ENCODE measurements at regions not wholly inside any gene's neighbourhood (a gene's known extent, or its start where the extent isn't known, plus 50 kb on each side); places are given as distances from the start of the nearest gene placed in this dataset.

- ChIA-PET POLR2A (no interaction called here), CTCF (no interaction called here), RAD21 (ENCODE audit: low non-redundant PET in 1 of 2, low total read pairs in 2 of 2, uncharacterized antibody in 2 of 2, unreplicated experiment in 2 of 2) (no interaction called here)
- no peaks in the 10 kb centered on the region for H4K20me1 ChIP-seq (ENCODE audit: insufficient read depth)
- no peaks in the 10 kb centered on the region for H3K4me1 ChIP-seq (ENCODE audit: control insufficient read depth in 1 of 2, insufficient read depth in 2 of 2, low read length in 2 of 2)
- no peak for TF ChIP-seq MAX (IDR thresholded peaks at IDR 0.05)
- TF ChIP-seq TCF7L2 (IDR thresholded peaks at IDR 0.05; ENCODE audit: borderline replicate concordance, extremely low read depth, insufficient read depth, insufficient read length) = no peak
- TF ChIP-seq ATF3 (IDR thresholded peaks at IDR 0.05) = no peak
- no peak for TF ChIP-seq YY1 (IDR thresholded peaks at IDR 0.05; ENCODE audit: extremely low read depth, insufficient replicate concordance, low read depth, low read length)
- no peak for TF ChIP-seq SP1 (IDR thresholded peaks at IDR 0.05; ENCODE audit: low read depth)
- no peak for TF ChIP-seq EZH2phosphoT487 (IDR thresholded peaks at IDR 0.05; ENCODE audit: borderline replicate concordance)
- TF ChIP-seq CTCF (IDR thresholded peaks at IDR 0.05 in 2 of 3, conservative IDR thresholded peaks at IDR 0.05 in 1 of 3; ENCODE audit: borderline replicate concordance in 1 of 3, insufficient read depth in 1 of 3, low read depth in 2 of 3, low read length in 2 of 3) = no peak
- TF ChIP-seq EZH2 (IDR thresholded peaks at IDR 0.05) = no peak
- no peak for TF ChIP-seq FOSL1 (IDR thresholded peaks at IDR 0.05; ENCODE audit: low read depth)
- TF ChIP-seq CBX3 (IDR thresholded peaks at IDR 0.05; ENCODE audit: low read depth) = no peak
- no peak for TF ChIP-seq SRF (IDR thresholded peaks at IDR 0.05; ENCODE audit: low read depth)
- TF ChIP-seq CEBPB (IDR thresholded peaks at IDR 0.05; ENCODE audit: low read depth) = no peak
- no peak for TF ChIP-seq POLR2A (IDR thresholded peaks at IDR 0.05; ENCODE audit: borderline replicate concordance, extremely low read depth, insufficient read depth, insufficient read length)
- TF ChIP-seq RAD21 (IDR thresholded peaks at IDR 0.05; ENCODE audit: low read depth) = no peak
- TF ChIP-seq ELF1 (IDR thresholded peaks at IDR 0.05; ENCODE audit: borderline replicate concordance, low read depth) = no peak
- no peak overlapping the region for H3K27ac ChIP-seq (ENCODE audit: low read depth, low read length)
- no peaks in the 10 kb centered on the region for H3K79me2 ChIP-seq (ENCODE audit: insufficient read depth, low read length)
- no peak for ATAC-seq
- H3K4me2 ChIP-seq (ENCODE audit: low read length) = no peak overlapping the region
- H3K9ac ChIP-seq (ENCODE audit: low read length) = no peak overlapping the region
- H3K4me3 ChIP-seq (replicated peaks in 1 of 2; ENCODE audit: low read depth in 1 of 2, low read length in 2 of 2) = no peak overlapping the region
- no peaks in the 10 kb centered on the region for H3K9me2 ChIP-seq (ENCODE audit: insufficient read depth)
- no peaks in the 10 kb centered on the region for H3K27me3 ChIP-seq (ENCODE audit: insufficient read depth, low read length)
- intact Hi-C loops (cut with micrococcal nuclease) = no loop called here
- no peak for DNase-seq (ENCODE audit: low read depth, low spot score)
- H2AFZ ChIP-seq (ENCODE audit: low read depth, low read length, poor library complexity, severe bottlenecking) = no peak overlapping the region
- no TSS peak for BruUV-seq (replicated peaks)
- no peaks in the 10 kb centered on the region for H3K9me3 ChIP-seq (ENCODE audit: control insufficient read depth in 1 of 2, insufficient read depth in 1 of 2, low read depth in 1 of 2, low read length in 2 of 2)
- H3K36me3 ChIP-seq (ENCODE audit: control insufficient read depth in 1 of 2, insufficient read depth in 2 of 2, low read length in 2 of 2) = no peaks in the 10 kb centered on the region
These were observed 428.5 kb upstream of the NBEA start for GRCh38 chr13:34513526-34513925.
